ENCODE measurements at regions not wholly inside any gene's neighbourhood (a gene's known extent, or its start where the extent isn't known, plus 50 kb on each side); places are given as distances from the start of the nearest gene placed in this dataset.

DNA sequence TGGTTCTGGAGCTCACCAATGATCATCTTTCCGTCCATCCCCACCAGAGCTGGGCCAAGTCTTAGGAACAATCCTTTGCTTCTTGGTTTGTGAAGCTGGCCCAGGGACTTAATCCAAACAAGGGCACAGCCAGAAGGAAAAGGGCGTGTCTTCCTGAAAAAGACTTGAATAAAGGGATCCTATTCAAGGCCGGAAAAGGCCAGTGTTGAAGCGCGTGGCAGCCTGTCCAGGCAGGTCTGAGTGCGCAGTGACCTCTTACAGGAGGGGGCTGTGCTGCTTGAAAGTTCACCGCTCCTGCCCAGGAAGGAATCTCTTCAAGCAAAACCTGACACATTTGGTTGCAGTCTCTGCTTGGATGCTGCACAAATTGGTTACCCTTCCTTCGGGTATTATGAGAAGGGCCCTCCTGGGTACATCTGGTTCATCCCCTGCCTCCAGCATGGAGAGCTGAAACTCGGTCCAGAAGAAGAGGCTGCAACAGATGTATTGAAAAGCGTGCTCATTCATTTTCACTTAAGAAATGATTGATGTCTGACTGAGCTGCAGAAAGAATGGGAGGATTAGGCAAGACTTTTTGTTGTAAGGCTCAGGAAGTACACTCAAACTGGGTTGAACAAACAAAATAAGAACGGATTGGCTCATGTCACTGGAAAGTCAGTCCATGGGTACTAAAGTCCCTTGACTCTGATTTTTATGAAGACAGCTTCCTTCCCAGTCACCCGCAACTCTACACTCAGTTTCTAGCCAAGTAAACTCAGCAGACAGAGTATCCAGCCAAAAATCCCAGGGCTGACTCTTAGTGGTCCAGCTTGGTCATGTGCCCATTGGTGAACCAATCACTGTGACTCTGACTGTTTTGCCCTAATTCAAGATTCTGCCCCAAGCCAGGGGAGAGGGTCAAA, 136.3 kb downstream of the TFAP2C start:
- Histone ChIP-seq H3K27me3 (ENCODE audit: control insufficient read depth, low read length) (no peaks in the 10 kb centered on the region), H3K27ac (ENCODE audit: low read depth, low read length) (no peak overlapping the region), H3K9me2 (replicated peaks; ENCODE audit: control insufficient read depth, low read length) (no peaks in the 10 kb centered on the region), H3K4me1 (ENCODE audit: control insufficient read depth, low read length) (no peaks in the 10 kb centered on the region), H3K36me3 (ENCODE audit: control insufficient read depth, low read length) (no peaks in the 10 kb centered on the region), H4K20me1 (ENCODE audit: control insufficient read depth, insufficient read depth, low read depth, low read length) (no peaks in the 10 kb centered on the region), H3K4me2 (ENCODE audit: low read length) (no peak overlapping the region), H3K79me2 (ENCODE audit: control insufficient read depth, low read length) (no peaks in the 10 kb centered on the region), H3K4me3 (ENCODE audit: low read length) (no peak overlapping the region), H3K9me3 (ENCODE audit: control insufficient read depth, insufficient read depth, low read length) (no peaks in the 10 kb centered on the region), H3F3A (ENCODE audit: control insufficient read depth, insufficient read depth) (no peaks in the 10 kb centered on the region)
- no peak for TF ChIP-seq EZH2phosphoT487 (IDR thresholded peaks at IDR 0.05; ENCODE audit: borderline replicate concordance, low read length)
- TF ChIP-seq, protein P1, sequence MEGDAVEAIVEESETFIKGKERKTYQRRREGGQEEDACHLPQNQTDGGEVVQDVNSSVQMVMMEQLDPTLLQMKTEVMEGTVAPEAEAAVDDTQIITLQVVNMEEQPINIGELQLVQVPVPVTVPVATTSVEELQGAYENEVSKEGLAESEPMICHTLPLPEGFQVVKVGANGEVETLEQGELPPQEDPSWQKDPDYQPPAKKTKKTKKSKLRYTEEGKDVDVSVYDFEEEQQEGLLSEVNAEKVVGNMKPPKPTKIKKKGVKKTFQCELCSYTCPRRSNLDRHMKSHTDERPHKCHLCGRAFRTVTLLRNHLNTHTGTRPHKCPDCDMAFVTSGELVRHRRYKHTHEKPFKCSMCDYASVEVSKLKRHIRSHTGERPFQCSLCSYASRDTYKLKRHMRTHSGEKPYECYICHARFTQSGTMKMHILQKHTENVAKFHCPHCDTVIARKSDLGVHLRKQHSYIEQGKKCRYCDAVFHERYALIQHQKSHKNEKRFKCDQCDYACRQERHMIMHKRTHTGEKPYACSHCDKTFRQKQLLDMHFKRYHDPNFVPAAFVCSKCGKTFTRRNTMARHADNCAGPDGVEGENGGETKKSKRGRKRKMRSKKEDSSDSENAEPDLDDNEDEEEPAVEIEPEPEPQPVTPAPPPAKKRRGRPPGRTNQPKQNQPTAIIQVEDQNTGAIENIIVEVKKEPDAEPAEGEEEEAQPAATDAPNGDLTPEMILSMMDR (IDR thresholded peaks at IDR 0.05; ENCODE audit: low read depth, low read length, poor library complexity, severe bottlenecking), result no peak

DNA sequence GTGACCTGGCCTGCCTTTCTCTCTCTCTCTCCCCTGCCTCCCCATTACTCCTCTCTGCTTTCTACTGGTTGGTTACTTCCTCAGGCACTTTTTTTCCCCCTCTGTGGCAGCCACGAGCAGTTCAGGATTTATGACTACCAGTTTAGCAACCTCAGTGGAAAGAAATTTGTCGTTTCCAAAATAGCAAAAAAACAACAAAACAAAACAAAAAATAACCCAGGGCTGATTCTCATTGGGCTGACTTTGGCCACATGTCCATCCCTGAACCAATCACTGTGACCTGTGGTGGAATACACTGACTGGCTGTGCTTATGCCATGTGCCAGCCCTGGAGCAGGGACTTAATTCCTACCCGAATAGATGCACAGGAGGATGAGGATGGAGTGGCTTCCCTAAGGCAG, 137.4 kb downstream of the TFAP2C start:
- H3K9me3 ChIP-seq (ENCODE audit: control insufficient read depth, insufficient read depth, low read length), result no peaks in the 10 kb centered on the region
- H3K4me2 ChIP-seq (ENCODE audit: low read length), result no peak overlapping the region
- no peak overlapping the region for H3K27ac ChIP-seq (ENCODE audit: low read depth, low read length)
- H3F3A ChIP-seq (ENCODE audit: control insufficient read depth, insufficient read depth), result no peaks in the 10 kb centered on the region
- no peak overlapping the region for H3K4me3 ChIP-seq (ENCODE audit: low read length)
- TF ChIP-seq EZH2phosphoT487 (IDR thresholded peaks at IDR 0.05; ENCODE audit: borderline replicate concordance, low read length), result no peak
- TF ChIP-seq, protein P1 (IDR thresholded peaks at IDR 0.05; ENCODE audit: low read depth, low read length, poor library complexity, severe bottlenecking), result no peak
- H3K79me2 ChIP-seq (ENCODE audit: control insufficient read depth, low read length), result no peaks in the 10 kb centered on the region
- no peaks in the 10 kb centered on the region for H3K27me3 ChIP-seq (ENCODE audit: control insufficient read depth, low read length)
- no peaks in the 10 kb centered on the region for H3K36me3 ChIP-seq (ENCODE audit: control insufficient read depth, low read length)
- no peaks in the 10 kb centered on the region for H4K20me1 ChIP-seq (ENCODE audit: control insufficient read depth, insufficient read depth, low read depth, low read length)
- no peaks in the 10 kb centered on the region for H3K9me2 ChIP-seq (replicated peaks; ENCODE audit: control insufficient read depth, low read length)
- H3K4me1 ChIP-seq (ENCODE audit: control insufficient read depth, low read length), result no peaks in the 10 kb centered on the region

DNA sequence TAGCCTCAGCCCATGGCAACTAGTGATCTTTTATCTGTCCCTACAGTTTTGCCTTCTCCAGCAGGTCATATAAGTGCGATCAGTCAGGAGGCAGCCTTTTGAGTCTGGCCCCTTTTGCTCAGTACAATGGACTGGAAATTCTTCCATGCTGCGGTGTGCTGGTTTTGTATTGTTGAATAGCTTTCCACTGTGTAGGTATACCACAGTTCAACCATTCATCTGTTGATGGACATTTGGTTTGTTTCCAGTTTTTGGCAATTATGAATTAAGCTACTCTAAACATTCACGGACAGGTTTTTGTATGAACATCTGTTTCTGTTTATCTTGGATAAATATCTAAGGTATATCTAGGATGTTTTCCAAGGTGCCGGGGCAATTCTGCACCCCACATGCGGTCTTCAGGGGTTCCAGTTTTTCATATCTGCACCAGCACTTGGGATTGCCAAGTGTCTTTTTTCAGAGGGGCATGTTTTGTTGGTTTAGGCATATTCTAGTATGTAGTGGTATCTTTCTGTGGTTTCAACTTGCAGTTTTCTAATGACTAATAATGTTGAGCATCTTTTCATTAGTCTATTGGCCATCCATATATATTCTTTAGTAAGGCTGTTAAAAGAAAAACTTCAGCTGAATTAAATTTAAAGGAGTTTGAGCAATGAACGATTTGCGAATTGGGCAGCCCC, 141.0 kb downstream of the TFAP2C start:
- no peak for TF ChIP-seq EZH2phosphoT487 (IDR thresholded peaks at IDR 0.05; ENCODE audit: borderline replicate concordance, low read length)
- TF ChIP-seq, protein P1 (IDR thresholded peaks at IDR 0.05; ENCODE audit: low read depth, low read length, poor library complexity, severe bottlenecking), result no peak
- Histone ChIP-seq H3K4me2 (ENCODE audit: low read length) (no peak overlapping the region), H3K9me3 (ENCODE audit: control insufficient read depth, insufficient read depth, low read length) (no peaks in the 10 kb centered on the region), H3F3A (ENCODE audit: control insufficient read depth, insufficient read depth) (no peaks in the 10 kb centered on the region), H3K79me2 (ENCODE audit: control insufficient read depth, low read length) (no peaks in the 10 kb centered on the region), H3K27ac (ENCODE audit: low read depth, low read length) (no peak overlapping the region), H3K36me3 (ENCODE audit: control insufficient read depth, low read length) (no peaks in the 10 kb centered on the region), H4K20me1 (ENCODE audit: control insufficient read depth, insufficient read depth, low read depth, low read length) (no peaks in the 10 kb centered on the region), H3K4me3 (ENCODE audit: low read length) (no peak overlapping the region), H3K27me3 (ENCODE audit: control insufficient read depth, low read length) (no peaks in the 10 kb centered on the region), H3K9me2 (replicated peaks; ENCODE audit: control insufficient read depth, low read length) (no peaks in the 10 kb centered on the region), H3K4me1 (ENCODE audit: control insufficient read depth, low read length) (no peaks in the 10 kb centered on the region)
